ENCODE measurements at regions not wholly inside any gene's neighbourhood (a gene's known extent, or its start where the extent isn't known, plus 50 kb on each side); places are given as distances from the start of the nearest gene placed in this dataset.

DNA sequence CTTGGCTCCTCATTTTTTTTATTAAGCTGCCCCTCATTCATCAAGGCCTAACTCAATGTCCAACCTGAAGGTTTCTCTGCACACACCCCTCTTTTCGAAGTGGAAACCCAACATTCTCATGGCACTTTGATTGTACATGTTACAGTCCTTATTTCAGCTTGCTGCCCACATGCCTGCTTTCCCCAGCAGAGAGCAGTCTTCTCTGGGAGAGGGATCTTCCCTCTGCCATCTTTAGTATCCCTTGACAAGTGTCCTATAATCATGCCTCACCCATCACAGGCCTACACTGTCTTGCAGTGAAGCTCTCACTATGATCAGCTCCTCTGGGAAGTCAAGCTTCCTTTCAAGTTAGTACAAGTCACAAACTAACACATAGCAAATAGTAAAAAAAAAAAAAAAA is 175.1 kb downstream of the ACER2 start:
- ATAC-seq (ENCODE audit: low FRiP score) (no peak), DNase-seq (ENCODE audit: low spot score) (no peak)
- TF ChIP-seq, protein P1, sequence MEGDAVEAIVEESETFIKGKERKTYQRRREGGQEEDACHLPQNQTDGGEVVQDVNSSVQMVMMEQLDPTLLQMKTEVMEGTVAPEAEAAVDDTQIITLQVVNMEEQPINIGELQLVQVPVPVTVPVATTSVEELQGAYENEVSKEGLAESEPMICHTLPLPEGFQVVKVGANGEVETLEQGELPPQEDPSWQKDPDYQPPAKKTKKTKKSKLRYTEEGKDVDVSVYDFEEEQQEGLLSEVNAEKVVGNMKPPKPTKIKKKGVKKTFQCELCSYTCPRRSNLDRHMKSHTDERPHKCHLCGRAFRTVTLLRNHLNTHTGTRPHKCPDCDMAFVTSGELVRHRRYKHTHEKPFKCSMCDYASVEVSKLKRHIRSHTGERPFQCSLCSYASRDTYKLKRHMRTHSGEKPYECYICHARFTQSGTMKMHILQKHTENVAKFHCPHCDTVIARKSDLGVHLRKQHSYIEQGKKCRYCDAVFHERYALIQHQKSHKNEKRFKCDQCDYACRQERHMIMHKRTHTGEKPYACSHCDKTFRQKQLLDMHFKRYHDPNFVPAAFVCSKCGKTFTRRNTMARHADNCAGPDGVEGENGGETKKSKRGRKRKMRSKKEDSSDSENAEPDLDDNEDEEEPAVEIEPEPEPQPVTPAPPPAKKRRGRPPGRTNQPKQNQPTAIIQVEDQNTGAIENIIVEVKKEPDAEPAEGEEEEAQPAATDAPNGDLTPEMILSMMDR (IDR thresholded peaks at IDR 0.05), result no peak

DNA sequence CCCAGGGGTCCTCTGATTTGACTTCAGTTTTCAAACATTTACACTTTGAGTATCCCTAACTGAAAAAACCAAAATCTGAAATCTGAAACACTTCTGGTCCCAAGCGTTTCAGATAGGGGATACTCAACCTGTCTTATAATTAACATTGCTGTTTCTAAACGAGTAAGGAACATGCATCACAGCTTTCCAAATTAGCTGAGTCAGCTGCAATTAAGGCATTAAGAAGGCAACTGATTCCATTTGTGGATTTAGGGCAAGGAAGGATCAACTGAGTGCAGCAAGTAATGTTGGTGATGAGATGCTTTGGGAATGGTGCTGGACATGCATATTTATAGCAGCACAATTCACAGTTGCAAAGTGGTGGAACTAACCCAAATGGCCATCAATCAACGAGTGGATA is 168.6 kb downstream of the ACER2 start:
- ATAC-seq (ENCODE audit: low FRiP score), result no peak
- TF ChIP-seq, protein P1 (IDR thresholded peaks at IDR 0.05), result no peak
- no peak for DNase-seq (ENCODE audit: low spot score)

DNA sequence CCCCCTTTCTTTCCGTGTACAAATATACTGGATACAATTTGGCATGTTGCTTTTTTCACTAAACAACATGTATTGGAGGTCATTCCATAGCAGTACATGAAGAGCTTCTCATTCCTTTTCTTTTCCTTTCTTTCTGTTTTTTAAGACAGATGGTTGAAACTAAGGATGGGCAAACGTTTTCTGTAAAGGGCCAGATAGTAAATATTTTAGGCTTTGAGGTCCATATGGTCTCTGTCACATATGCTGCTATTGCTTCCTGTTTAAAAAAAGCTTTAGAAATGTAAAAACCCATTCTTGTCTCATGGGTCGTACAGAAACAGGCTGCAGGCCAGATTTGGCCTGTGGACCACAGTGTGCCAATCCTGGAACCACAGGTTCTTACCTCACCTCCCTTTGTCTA is 160.1 kb downstream of the ACER2 start:
- TF ChIP-seq, protein P1 (IDR thresholded peaks at IDR 0.05), result no peak
- ATAC-seq (ENCODE audit: low FRiP score) (no peak), DNase-seq (ENCODE audit: low spot score) (no peak)

DNA sequence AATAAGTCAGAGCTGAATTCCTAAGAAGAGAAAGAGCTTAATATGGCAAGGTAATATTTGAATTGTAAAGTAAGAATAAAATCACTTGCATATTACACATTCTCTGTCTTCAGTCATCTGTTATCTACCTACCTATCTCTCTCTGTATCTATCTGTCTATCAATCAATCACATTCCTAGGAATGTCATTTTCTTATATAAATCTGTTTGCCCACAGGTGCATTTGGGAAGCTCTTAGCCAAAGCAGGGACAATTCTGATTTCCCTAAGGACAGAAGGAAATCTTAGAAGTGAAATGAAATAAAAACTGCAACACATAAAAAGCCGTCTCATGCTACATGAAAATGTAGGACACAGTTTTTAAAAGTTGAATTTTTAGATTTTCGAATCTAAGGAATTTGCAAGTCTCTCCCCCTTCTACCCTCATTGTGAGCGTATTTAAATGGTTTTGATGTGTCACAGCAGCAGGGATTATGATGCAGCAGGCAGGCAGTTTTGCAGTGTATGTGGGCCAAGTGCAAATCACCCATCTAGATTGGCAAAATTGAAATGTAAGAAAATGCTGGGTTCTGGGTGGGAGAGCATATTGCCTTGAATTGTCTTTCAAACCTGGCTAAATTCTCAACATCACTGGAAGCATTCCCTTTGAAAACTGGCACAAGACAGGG is 155.7 kb downstream of the ACER2 start:
- ATAC-seq (ENCODE audit: low FRiP score) (no peak), DNase-seq (ENCODE audit: low spot score) (no peak)
- TF ChIP-seq, protein P1 (IDR thresholded peaks at IDR 0.05), result no peak

DNA sequence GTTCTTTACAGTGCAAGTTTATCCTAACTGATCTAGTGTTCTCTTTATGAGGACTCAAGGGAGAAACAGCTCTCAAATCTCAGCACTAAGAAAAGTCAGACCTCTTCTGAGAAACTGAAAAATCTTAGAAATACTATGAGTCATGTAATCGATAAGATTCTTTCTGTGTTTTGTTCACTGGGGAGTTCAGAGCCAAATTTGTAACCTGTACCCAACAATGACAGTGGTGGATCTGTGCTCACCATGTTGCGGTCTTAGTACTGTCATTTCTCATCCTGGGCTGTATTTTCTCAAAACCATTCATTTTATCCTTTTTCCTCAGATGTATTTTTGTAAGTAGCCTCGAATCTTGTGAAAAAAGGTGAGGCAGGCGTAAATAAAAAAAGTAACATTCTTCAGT is 146.4 kb downstream of the ACER2 start:
- DNase-seq (ENCODE audit: low spot score), result no peak
- TF ChIP-seq, protein P1 (IDR thresholded peaks at IDR 0.05), result no peak
- ATAC-seq (ENCODE audit: low FRiP score), result no peak

DNA sequence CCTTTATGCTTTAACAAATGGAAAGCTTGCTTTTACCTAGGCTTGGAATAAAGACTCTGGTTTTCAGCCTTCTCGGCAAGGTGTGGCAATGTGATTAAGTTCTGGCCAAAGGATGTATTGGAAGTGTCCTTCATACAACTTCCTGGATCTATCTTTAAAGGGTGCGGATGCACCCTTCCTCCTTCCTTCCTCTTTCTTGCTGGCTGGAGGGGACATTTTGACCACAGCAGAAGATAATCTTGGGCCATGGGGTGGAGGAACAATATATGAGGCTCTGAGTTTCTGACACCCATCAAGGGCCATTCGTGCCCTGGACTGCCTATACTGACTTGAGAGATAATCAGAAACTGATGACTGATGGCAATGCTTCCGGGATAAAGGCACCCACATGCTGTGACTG is 145.7 kb downstream of the ACER2 start:
- no peak for DNase-seq (ENCODE audit: low spot score)
- no peak for ATAC-seq (ENCODE audit: low FRiP score)
- TF ChIP-seq, protein P1 (IDR thresholded peaks at IDR 0.05), result no peak

DNA sequence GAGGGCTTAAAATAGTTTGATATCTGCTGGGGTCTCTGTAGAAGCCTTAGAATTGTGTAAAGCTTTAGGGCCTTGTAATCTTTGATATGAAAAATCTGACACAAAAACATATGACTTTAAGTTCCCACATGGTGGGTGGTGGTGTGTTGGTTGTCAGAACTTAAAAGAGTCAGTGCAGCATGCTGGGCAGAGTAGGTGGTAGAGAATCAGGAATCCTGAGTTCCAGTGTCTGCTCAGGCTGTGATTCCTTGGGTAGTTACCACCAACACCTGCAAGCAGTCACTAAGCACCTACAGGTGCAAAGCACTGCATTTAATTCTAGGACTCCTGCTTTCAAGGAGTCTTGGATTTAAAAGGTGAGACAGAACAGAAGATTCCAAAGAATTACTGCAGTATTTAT is 144.6 kb downstream of the ACER2 start:
- no peak for DNase-seq (ENCODE audit: low spot score)
- TF ChIP-seq, protein P1 (IDR thresholded peaks at IDR 0.05), result no peak
- no peak for ATAC-seq (ENCODE audit: low FRiP score)
